Upper lobe of left lung (tissue), 4 donors: ENCODE measurements at regions not wholly inside any gene's neighbourhood (a gene's known extent, or its start where the extent isn't known, plus 50 kb on each side); places are given as distances from the start of the nearest gene placed in this dataset.

Experiments used
- POLR2A ChIP-seq, 4 donors: fragments of 450-650 bp; IDR thresholded peaks; one replicate each; pipeline ENCODE4 v1.5.1; 2016 to 2017; ENCODE audit warnings: antibody characterized with exemption in 4 of 4, mild to moderate bottlenecking in 2 of 4
- POLR2AphosphoS5 ChIP-seq, 2 donors: sonication (generic); formaldehyde crosslinking; IDR thresholded peaks; one replicate each; pipeline ENCODE4 v1.5.1; 2017; ENCODE audit warnings: antibody characterized with exemption in 2 of 2
- TF ChIP-seq, protein P1 (sequence below), 6 experiments: fragments of 450-650 bp in 4 of 6; fragments of 200-600 bp in 2 of 6; sonication (generic) in 2 of 6; IDR thresholded peaks; one replicate each; pipeline ENCODE4 v1.5.1; 2016 to 2019; ENCODE audit warnings: antibody characterized with exemption in 6 of 6

- TF ChIP-seq, protein P1, sequence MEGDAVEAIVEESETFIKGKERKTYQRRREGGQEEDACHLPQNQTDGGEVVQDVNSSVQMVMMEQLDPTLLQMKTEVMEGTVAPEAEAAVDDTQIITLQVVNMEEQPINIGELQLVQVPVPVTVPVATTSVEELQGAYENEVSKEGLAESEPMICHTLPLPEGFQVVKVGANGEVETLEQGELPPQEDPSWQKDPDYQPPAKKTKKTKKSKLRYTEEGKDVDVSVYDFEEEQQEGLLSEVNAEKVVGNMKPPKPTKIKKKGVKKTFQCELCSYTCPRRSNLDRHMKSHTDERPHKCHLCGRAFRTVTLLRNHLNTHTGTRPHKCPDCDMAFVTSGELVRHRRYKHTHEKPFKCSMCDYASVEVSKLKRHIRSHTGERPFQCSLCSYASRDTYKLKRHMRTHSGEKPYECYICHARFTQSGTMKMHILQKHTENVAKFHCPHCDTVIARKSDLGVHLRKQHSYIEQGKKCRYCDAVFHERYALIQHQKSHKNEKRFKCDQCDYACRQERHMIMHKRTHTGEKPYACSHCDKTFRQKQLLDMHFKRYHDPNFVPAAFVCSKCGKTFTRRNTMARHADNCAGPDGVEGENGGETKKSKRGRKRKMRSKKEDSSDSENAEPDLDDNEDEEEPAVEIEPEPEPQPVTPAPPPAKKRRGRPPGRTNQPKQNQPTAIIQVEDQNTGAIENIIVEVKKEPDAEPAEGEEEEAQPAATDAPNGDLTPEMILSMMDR (IDR thresholded peaks at IDR 0.05), result no peak
- TF ChIP-seq POLR2AphosphoS5 (IDR thresholded peaks at IDR 0.05), result no peak
- TF ChIP-seq POLR2A (IDR thresholded peaks at IDR 0.05), result no peak
These were observed 237.9 kb upstream of the TOPAZ1 start for GRCh38 chr3:44003801-44004200.
